GM20431 (cell line): ENCODE measurements at regions not wholly inside any gene's neighbourhood (a gene's known extent, or its start where the extent isn't known, plus 50 kb on each side); places are given as distances from the start of the nearest gene placed in this dataset.

Source experiments
- in situ Hi-C: fragments of 300-500 bp; cut with MseI, MboI; formaldehyde crosslinking; loops from one replicate; pipeline ENCODE4 v1.15.0; 2020; ENCODE audit warnings: low sequenced_read_pairs; ENCODE audit not compliant: unreplicated experiment

- in situ Hi-C loops, result no loop called here
These were observed 191.8 kb upstream of the CPHXL start for GRCh38 chr16:75918109-75918508.

GRCh38 chr16:75919664-75920063 lies 193.4 kb upstream of the CPHXL start:
- in situ Hi-C loops, result no loop called here

- in situ Hi-C loops, result no loop called here
These were observed 195.0 kb upstream of the CPHXL start for GRCh38 chr16:75921281-75921680.

GRCh38 chr16:75922250-75922649 lies 196.0 kb upstream of the CPHXL start:
- in situ Hi-C loops, result no loop called here

- in situ Hi-C loops, result no loop called here
These were observed 198.1 kb upstream of the CPHXL start for GRCh38 chr16:75924397-75924796.

GRCh38 chr16:75927810-75928209 lies 201.5 kb upstream of the CPHXL start:
- in situ Hi-C loops, result no loop called here

- in situ Hi-C loops, result no loop called here
These were observed 202.0 kb upstream of the CPHXL start for GRCh38 chr16:75928295-75928694.

GRCh38 chr16:75929046-75929445 lies 202.8 kb upstream of the CPHXL start:
- in situ Hi-C loops, result no loop called here

- in situ Hi-C loops, result no loop called here
These were observed 204.8 kb upstream of the CPHXL start for GRCh38 chr16:75931043-75931442.

- in situ Hi-C loops, result no loop called here
These were observed 205.7 kb upstream of the CPHXL start for GRCh38 chr16:75931970-75932369.

- in situ Hi-C loops, result no loop called here
These were observed 212.5 kb upstream of the CPHXL start for GRCh38 chr16:75938818-75939217.

- in situ Hi-C loops, result no loop called here
These were observed 216.1 kb upstream of the CPHXL start for GRCh38 chr16:75942351-75942750.

GRCh38 chr16:75942936-75943335 lies 216.6 kb upstream of the CPHXL start:
- in situ Hi-C loops, result no loop called here

GRCh38 chr16:75943705-75944514 lies 217.6 kb upstream of the CPHXL start:
- in situ Hi-C loops, result no loop called here

- in situ Hi-C loops, result no loop called here
These were observed 219.7 kb upstream of the CPHXL start for GRCh38 chr16:75945916-75946457.

- in situ Hi-C loops, result no loop called here
These were observed 221.4 kb upstream of the CPHXL start for GRCh38 chr16:75947626-75948239.

GRCh38 chr16:75948441-75948840 lies 222.2 kb upstream of the CPHXL start:
- in situ Hi-C loops, result no loop called here

- in situ Hi-C loops, result no loop called here
These were observed 222.6 kb upstream of the CPHXL start for GRCh38 chr16:75948886-75949285.

- in situ Hi-C loops, result no loop called here
These were observed 225.8 kb upstream of the CPHXL start for GRCh38 chr16:75952124-75952523.

- in situ Hi-C loops, result no loop called here
These were observed 231.6 kb upstream of the CPHXL start for GRCh38 chr16:75957870-75958269.
